SK-N-SH (cell line): ENCODE measurements at regions not wholly inside any gene's neighbourhood (a gene's known extent, or its start where the extent isn't known, plus 50 kb on each side); places are given as distances from the start of the nearest gene placed in this dataset.

ENCODE experiments used
- CTCF ChIA-PET: fragments of 300-600, 350-600 bp; formaldehyde crosslinking; extraction: SDS; loops from one replicate; lab custom pipeline; 2021; lab: Yijun Ruan, JAX
- POLR2A ChIA-PET: fragments of 350-600 bp; sonication (Branson Sonifier 250); formaldehyde crosslinking; extraction: SDS; loops from one replicate; lab custom pipeline; 2020; ENCODE audit warnings: antibody characterized with exemption, inconsistent platforms; lab: Yijun Ruan, JAX
- DNase-seq: peaks from one replicate; pipeline ENCODE4 v3.0.0; 2012
- H2AFZ ChIP-seq: fragments of 200-600 bp; sonication (generic); 2 replicates; pipeline ENCODE4 v1.8.1; 2016; ENCODE audit warnings: antibody characterized with exemption, mild to moderate bottlenecking, low read depth
- H3F3A ChIP-seq: fragments of 200-600 bp; sonication (generic); replicated peaks from 2 replicates; pipeline ENCODE3; 2016; ENCODE audit warnings: antibody characterized with exemption, mild to moderate bottlenecking; ENCODE audit not compliant: insufficient read depth
- H3K27ac ChIP-seq, 2 experiments: fragments of 200-500 bp in 1 of 2; fragments of 200-600 bp in 1 of 2; sonication (Bioruptor generic) in 1 of 2; sonication (generic), shearing (Covaris generic) in 1 of 2; 2 replicates each; pipeline versions ENCODE4 v1.5.1 to v1.6.1; 2014 to 2016; ENCODE audit warnings: low read depth in 2 of 2, inconsistent platforms in 1 of 2, low read length in 1 of 2, mild to moderate bottlenecking in 1 of 2, mixed read lengths in 1 of 2
- H3K27me3 ChIP-seq: fragments of 200-600 bp; sonication (generic), shearing (Covaris generic); 2 replicates; pipeline ENCODE4 v1.6.1; 2016; ENCODE audit warnings: mixed run types; ENCODE audit not compliant: insufficient read depth
- H3K36me3 ChIP-seq, 2 experiments: fragments of 200-500 bp in 1 of 2; fragments of 200-600 bp in 1 of 2; sonication (Bioruptor generic) in 1 of 2; sonication (generic) in 1 of 2; replicated peaks in 1 of 2; 2 replicates each; pipeline versions ENCODE3 to v1.5.1; 2014 to 2016; ENCODE audit warnings: low read length in 1 of 2, mild to moderate bottlenecking in 1 of 2; ENCODE audit not compliant: insufficient read depth in 2 of 2, control insufficient read depth in 1 of 2
- H3K4me1 ChIP-seq, 2 experiments: fragments of 200-500 bp in 1 of 2; fragments of 200-600 bp in 1 of 2; sonication (Bioruptor generic) in 1 of 2; sonication (generic), shearing (Covaris generic) in 1 of 2; 2 replicates each; pipeline versions ENCODE4 v1.5.1 to v1.6.1; 2014 to 2016; ENCODE audit warnings: low read depth in 1 of 2, low read length in 1 of 2, mixed run types in 1 of 2; ENCODE audit not compliant: insufficient read depth in 2 of 2, control insufficient read depth in 1 of 2
- H3K4me2 ChIP-seq: fragments of 200-600 bp; sonication (generic), shearing (Covaris generic); 2 replicates; pipeline ENCODE4 v1.6.1; 2017; ENCODE audit warnings: mixed run types
- H3K4me3 ChIP-seq, 2 experiments: fragments of 200-500 bp in 1 of 2; fragments of 200-600 bp in 1 of 2; sonication (Bioruptor generic) in 1 of 2; sonication (generic), shearing (Covaris generic) in 1 of 2; 2 replicates each; pipeline versions ENCODE4 v1.5.1 to v1.8.1; 2014 to 2016; ENCODE audit warnings: low read depth in 2 of 2, inconsistent platforms in 1 of 2, low read length in 1 of 2, mild to moderate bottlenecking in 1 of 2, mixed read lengths in 1 of 2, moderate library complexity in 1 of 2
- H3K79me2 ChIP-seq: fragments of 200-600 bp; sonication (generic); 2 replicates; pipeline ENCODE4 v1.8.1; 2017; ENCODE audit warnings: mild to moderate bottlenecking; ENCODE audit not compliant: insufficient read depth
- H3K9ac ChIP-seq: fragments of 200-600 bp; sonication (generic); 2 replicates; pipeline ENCODE4 v1.6.1; 2017; ENCODE audit warnings: mixed run types
- H3K9me2 ChIP-seq: fragments of 200-600 bp; sonication (generic); 2 replicates; pipeline ENCODE4 v1.6.1; 2017; ENCODE audit warnings: mixed run types
- H3K9me3 ChIP-seq: fragments of 200-600 bp; sonication (generic); 2 replicates; pipeline ENCODE4 v1.6.1; 2017; ENCODE audit warnings: mixed run types, mild to moderate bottlenecking, moderate library complexity
- H4K20me1 ChIP-seq: fragments of 200-600 bp; sonication (generic); 2 replicates; pipeline ENCODE4 v1.6.1; 2017; ENCODE audit warnings: mild to moderate bottlenecking, mixed run types; ENCODE audit not compliant: insufficient read depth
- EP300 ChIP-seq, 2 experiments: IDR thresholded peaks; 2 replicates each; pipeline versions ENCODE4 v1.4.0 to v1.6.1; 2012; ENCODE audit warnings: borderline replicate concordance in 1 of 2, low read depth in 1 of 2, low read length in 1 of 2
- FOXM1 ChIP-seq: IDR thresholded peaks from 2 replicates; pipeline ENCODE4 v1.4.0; 2012; ENCODE audit warnings: low read depth, mild to moderate bottlenecking
- GABPA ChIP-seq: IDR thresholded peaks from 2 replicates; pipeline ENCODE4 v1.4.0; 2012; ENCODE audit warnings: low read depth, mild to moderate bottlenecking
- JUND ChIP-seq: IDR thresholded peaks from 2 replicates; pipeline ENCODE4 v1.4.0; 2012
- NFIC ChIP-seq: IDR thresholded peaks from 2 replicates; pipeline ENCODE4 v1.4.0; 2012; ENCODE audit warnings: borderline replicate concordance
- POLR2AphosphoS5 ChIP-seq: IDR thresholded peaks from 2 replicates; pipeline ENCODE4 v1.6.1; 2012; ENCODE audit warnings: low read depth, low read length
- RAD21 ChIP-seq: IDR thresholded peaks from 2 replicates; pipeline ENCODE4 v1.6.1; 2012; ENCODE audit warnings: mild to moderate bottlenecking, low read length
- SIN3A ChIP-seq: IDR thresholded peaks from 2 replicates; pipeline ENCODE4 v1.6.1; 2012; ENCODE audit warnings: low read depth, mild to moderate bottlenecking, low read length, moderate library complexity, borderline replicate concordance
- TCF12 ChIP-seq: IDR thresholded peaks from 2 replicates; pipeline ENCODE4 v1.4.0; 2012
- TEAD4 ChIP-seq: IDR thresholded peaks from 2 replicates; pipeline ENCODE4 v1.4.0; 2012; ENCODE audit warnings: mild to moderate bottlenecking, borderline replicate concordance; ENCODE audit not compliant: insufficient read depth
- WGBS: methylation state at CpG from one replicate; pipeline ENCODE4 v1.1.6; 2017; ENCODE audit warnings: low lambda C conversion rate; 5-methylcytosine and 5-hydroxymethylcytosine counted together
- TF ChIP-seq, protein P1 (sequence below): IDR thresholded peaks from 2 replicates; pipeline ENCODE4; 2012
- TF ChIP-seq, protein P2 (sequence below): IDR thresholded peaks from 2 replicates; pipeline ENCODE4 v1.4.0; 2012; ENCODE audit warnings: low read depth, borderline replicate concordance
- TF ChIP-seq, protein P3 (sequence below): fragments of 150-350 bp; IDR thresholded peaks from 2 replicates; pipeline ENCODE4 v1.6.1; 2016; ENCODE audit warnings: mild to moderate bottlenecking, low read depth, low read length
- TF ChIP-seq, protein P4 (sequence below): IDR thresholded peaks from 2 replicates; pipeline ENCODE4 v1.4.0; 2012; ENCODE audit warnings: low read depth
- TF ChIP-seq, protein P5 (sequence below): fragments of 200-600 bp; sonication (generic); IDR thresholded peaks from 2 replicates; pipeline ENCODE4 v1.6.1; 2017; ENCODE audit warnings: antibody characterized with exemption, mild to moderate bottlenecking, moderate library complexity

DNA sequence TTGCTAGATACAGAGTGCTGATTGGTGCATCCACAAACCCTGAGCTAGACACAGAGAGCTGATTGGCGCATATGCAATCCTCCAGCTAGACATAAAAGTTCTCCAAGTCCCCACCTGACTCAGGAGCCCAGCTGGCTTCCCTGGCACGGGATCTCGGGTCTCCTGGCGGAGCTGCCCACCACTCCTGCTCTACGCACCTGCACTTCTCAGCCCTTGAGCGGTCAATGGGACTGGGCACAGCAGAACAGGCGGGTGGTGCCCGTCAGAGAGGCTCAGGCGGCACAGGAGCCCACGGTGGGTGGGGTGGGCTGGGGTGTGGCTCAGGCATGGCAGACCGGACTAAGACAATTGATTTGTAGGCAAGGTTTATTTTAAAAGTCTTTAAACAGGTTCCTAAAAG is 1365.5 kb downstream of the FAM181B start:
- H3F3A ChIP-seq: no peaks in the 10 kb centered on the region
- no peaks in the 10 kb centered on the region for H3K4me1 ChIP-seq
- H3K9me3 ChIP-seq: no peaks in the 10 kb centered on the region
- POLR2A ChIA-PET: no interaction called here
- H3K4me3 ChIP-seq: no peak overlapping the region
- no peak for DNase-seq
- TF ChIP-seq, protein P1, sequence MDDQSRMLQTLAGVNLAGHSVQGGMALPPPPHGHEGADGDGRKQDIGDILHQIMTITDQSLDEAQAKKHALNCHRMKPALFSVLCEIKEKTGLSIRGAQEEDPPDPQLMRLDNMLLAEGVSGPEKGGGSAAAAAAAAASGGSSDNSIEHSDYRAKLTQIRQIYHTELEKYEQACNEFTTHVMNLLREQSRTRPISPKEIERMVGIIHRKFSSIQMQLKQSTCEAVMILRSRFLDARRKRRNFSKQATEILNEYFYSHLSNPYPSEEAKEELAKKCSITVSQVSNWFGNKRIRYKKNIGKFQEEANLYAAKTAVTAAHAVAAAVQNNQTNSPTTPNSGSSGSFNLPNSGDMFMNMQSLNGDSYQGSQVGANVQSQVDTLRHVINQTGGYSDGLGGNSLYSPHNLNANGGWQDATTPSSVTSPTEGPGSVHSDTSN: no peak
- TF ChIP-seq EP300 (IDR thresholded peaks at IDR 0.05; ENCODE audit: borderline replicate concordance in 1 of 2, low read depth in 1 of 2, low read length in 1 of 2): no peak
- TF ChIP-seq FOXM1: no peak
- TF ChIP-seq RAD21: no peak
- TF ChIP-seq, protein P2, sequence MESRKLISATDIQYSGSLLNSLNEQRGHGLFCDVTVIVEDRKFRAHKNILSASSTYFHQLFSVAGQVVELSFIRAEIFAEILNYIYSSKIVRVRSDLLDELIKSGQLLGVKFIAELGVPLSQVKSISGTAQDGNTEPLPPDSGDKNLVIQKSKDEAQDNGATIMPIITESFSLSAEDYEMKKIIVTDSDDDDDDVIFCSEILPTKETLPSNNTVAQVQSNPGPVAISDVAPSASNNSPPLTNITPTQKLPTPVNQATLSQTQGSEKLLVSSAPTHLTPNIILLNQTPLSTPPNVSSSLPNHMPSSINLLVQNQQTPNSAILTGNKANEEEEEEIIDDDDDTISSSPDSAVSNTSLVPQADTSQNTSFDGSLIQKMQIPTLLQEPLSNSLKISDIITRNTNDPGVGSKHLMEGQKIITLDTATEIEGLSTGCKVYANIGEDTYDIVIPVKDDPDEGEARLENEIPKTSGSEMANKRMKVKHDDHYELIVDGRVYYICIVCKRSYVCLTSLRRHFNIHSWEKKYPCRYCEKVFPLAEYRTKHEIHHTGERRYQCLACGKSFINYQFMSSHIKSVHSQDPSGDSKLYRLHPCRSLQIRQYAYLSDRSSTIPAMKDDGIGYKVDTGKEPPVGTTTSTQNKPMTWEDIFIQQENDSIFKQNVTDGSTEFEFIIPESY: no peak
- TF ChIP-seq TCF12: no peak
- TF ChIP-seq SIN3A: no peak
- TF ChIP-seq TEAD4: no peak
- no peak for TF ChIP-seq NFIC
- TF ChIP-seq JUND: no peak
- TF ChIP-seq GABPA: no peak
- TF ChIP-seq, protein P3, sequence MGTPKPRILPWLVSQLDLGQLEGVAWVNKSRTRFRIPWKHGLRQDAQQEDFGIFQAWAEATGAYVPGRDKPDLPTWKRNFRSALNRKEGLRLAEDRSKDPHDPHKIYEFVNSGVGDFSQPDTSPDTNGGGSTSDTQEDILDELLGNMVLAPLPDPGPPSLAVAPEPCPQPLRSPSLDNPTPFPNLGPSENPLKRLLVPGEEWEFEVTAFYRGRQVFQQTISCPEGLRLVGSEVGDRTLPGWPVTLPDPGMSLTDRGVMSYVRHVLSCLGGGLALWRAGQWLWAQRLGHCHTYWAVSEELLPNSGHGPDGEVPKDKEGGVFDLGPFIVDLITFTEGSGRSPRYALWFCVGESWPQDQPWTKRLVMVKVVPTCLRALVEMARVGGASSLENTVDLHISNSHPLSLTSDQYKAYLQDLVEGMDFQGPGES: no peak
- TF ChIP-seq, protein P4, sequence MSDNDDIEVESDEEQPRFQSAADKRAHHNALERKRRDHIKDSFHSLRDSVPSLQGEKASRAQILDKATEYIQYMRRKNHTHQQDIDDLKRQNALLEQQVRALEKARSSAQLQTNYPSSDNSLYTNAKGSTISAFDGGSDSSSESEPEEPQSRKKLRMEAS: no peak
- TF ChIP-seq POLR2AphosphoS5: no peak
- TF ChIP-seq, protein P5, sequence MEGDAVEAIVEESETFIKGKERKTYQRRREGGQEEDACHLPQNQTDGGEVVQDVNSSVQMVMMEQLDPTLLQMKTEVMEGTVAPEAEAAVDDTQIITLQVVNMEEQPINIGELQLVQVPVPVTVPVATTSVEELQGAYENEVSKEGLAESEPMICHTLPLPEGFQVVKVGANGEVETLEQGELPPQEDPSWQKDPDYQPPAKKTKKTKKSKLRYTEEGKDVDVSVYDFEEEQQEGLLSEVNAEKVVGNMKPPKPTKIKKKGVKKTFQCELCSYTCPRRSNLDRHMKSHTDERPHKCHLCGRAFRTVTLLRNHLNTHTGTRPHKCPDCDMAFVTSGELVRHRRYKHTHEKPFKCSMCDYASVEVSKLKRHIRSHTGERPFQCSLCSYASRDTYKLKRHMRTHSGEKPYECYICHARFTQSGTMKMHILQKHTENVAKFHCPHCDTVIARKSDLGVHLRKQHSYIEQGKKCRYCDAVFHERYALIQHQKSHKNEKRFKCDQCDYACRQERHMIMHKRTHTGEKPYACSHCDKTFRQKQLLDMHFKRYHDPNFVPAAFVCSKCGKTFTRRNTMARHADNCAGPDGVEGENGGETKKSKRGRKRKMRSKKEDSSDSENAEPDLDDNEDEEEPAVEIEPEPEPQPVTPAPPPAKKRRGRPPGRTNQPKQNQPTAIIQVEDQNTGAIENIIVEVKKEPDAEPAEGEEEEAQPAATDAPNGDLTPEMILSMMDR: no peak
- H3K27me3 ChIP-seq: no peaks in the 10 kb centered on the region
- CTCF ChIA-PET: interaction anchor here (0.7 to 1.4 kb wide), 2 partner anchors 8 to 203 kb away, joined by 3 read pairs; no protein-coding TSS in a partner anchor
- H3K27ac ChIP-seq: no peak overlapping the region
- no peaks in the 10 kb centered on the region for H4K20me1 ChIP-seq
- H2AFZ ChIP-seq: no peak overlapping the region
- H3K36me3 ChIP-seq: no peaks in the 10 kb centered on the region
- H3K4me2 ChIP-seq: no peak overlapping the region
- H3K79me2 ChIP-seq: no peaks in the 10 kb centered on the region
- no peaks in the 10 kb centered on the region for H3K9me2 ChIP-seq
- no peak overlapping the region for H3K9ac ChIP-seq
- WGBS: 29% methylated on average over 10 of the region's 11 CpGs
